GM04503 (cell line): ENCODE measurements at regions not wholly inside any gene's neighbourhood (a gene's known extent, or its start where the extent isn't known, plus 50 kb on each side); places are given as distances from the start of the nearest gene placed in this dataset.
"Not testable (repeated sequence)": the region's sequence is repeated elsewhere in the genome, so short reads cannot be mapped to it uniquely, and the experiment has no call there.

Source experiments
- DNase-seq: peaks from one replicate; pipeline ENCODE4 v3.0.0-alpha.2; 2012; ENCODE audit warnings: low read depth

- no peak for DNase-seq
Observed at GRCh38 chr6:20263059-20263458, 50.8 kb upstream of the MBOAT1 start.

GRCh38 chr6:20265842-20266241 lies 53.6 kb upstream of the MBOAT1 start:
- DNase-seq: no peak

GRCh38 chr6:20266851-20267608 lies 54.8 kb upstream of the MBOAT1 start:
- no peak for DNase-seq

DNA sequence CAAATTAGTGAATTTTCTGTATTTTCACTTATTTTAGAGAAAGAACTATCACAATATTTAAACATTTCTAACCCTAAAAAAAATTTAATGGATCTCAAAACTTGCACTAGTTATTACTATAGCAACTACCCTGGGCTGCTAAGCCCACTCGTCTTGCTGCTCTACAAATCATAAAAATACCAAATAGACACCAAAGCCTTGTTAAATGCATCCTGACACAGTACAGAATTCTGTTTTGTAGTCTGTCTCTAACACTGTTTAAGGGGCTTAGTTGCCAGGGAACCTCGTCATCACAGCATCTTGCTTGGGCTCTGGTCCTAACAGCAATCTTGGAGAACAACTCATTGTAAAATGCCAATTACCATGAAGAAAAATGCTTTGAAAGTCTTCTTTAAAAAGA lies 56.9 kb upstream of the MBOAT1 start:
- DNase-seq: no peak

DNA sequence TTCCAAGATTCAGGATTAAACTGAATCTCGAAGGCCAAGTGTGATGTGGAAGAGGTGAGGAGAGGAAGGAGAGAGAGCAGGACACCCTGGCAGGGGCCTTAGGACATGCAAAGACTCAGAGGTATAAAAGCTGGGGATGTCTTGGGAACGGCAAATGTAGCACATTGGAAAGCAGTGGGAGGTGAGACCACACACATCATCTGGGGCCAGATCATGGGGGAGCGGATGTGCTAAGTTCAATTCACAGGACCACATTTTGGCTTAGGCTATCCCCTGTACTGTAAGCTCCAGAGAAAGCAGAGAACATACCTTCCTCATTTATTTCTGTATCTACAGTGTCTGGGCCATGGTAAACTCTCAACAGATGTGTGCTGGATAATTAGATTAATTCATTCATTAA lies 59.5 kb upstream of the MBOAT1 start:
- no peak for DNase-seq

DNA sequence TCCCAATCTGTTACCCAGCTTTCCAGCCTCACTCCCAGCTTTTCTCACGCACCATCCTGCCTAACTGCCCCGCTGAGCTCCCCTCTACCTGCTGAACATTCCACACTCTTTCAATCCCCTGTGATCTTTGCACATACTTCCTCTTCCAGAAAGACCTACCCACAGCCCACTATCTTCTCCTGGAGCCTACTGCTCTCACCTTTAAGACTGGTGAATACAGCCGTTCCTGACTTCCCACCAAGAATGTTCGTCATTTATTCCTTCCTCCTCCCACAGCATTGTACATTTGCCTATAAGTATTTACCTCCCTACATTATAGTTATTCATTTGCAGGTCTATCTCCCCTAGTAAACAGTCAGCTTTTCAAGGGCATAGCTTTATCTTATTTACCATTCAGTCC lies 61.9 kb upstream of the MBOAT1 start:
- no peak for DNase-seq

DNA sequence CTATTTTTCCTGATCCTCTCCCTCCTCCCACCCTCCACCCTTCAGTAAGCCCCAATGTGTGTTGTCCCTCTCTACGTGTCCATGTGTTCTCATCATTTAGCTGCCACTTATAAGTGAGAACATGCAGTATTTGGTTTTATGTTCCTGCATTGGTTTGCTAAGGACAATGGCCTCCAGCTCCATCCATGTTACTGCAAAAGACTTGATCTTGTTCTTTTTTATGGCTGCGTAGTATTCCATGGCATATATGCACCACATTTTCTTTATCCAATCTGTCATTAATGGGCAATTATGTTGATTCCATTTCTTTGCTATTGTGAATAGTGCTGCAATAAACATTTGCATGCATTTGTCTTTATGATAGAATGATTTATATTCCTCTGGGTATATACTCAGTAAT lies 63.6 kb upstream of the MBOAT1 start:
- not testable (repeated sequence) for DNase-seq

DNA sequence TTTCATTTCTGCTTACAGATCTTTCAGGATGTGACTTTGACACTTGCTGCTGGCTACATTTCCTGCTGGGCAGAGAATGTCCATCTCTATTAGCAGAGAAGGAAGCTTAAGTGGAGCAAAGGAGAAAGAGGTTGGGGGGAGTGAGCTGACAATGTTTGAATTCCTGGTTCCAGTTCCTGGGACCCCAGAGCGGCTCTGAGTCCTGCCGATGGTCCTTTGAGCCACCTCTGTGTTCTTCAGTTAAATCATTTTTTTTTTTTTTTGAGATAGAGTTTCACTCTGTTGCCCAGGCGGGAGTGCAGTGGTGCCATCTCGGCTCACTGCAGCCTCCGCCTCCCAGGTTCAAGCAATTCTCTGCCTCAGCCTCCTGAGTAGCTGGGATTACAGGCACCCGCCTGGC lies 65.5 kb upstream of the MBOAT1 start:
- not testable (repeated sequence) for DNase-seq

GRCh38 chr6:20279051-20279450 lies 66.8 kb upstream of the MBOAT1 start:
- DNase-seq: no peak

DNA sequence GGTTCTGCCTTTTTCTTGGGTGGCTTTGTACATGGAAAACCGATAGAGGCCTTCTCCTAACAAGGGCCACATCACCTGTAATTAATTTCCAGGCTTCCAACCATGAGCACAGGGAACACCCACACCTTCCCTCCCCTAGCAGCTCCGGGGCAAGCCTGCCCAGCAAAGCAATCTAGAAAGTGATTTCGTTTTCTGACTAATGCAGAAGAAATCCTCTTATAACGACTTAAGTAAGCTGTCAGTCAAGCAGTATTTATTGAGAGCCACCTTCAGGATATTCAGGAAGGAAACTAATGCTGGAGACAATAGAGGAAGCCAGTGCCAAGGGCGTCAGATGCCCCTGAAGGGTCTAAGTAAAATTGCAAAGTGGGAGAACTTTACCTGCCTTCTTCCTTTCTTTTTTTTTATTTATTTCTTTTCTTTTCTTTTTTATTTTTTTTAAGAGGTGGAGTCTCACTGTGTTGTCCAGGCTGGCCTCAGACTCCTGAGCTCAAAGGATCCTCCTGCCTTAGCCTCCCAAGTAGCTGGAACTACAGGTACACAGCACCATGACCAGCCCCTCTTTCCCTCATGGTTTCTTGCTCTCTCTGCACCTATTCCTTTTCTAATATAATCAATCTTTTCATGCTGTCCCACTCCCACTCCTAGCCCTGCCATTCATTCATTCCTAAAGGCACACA lies 67.5 kb upstream of the MBOAT1 start:
- DNase-seq: no peak

GRCh38 chr6:20280288-20280621 lies 68.0 kb upstream of the MBOAT1 start:
- DNase-seq: no peak

- DNase-seq: no peak
Observed at GRCh38 chr6:20284672-20285071, 72.4 kb upstream of the MBOAT1 start.

GRCh38 chr6:20286968-20287565 lies 74.8 kb upstream of the MBOAT1 start:
- no peak for DNase-seq

- peak; percentile 14 for DNase-seq
Observed at GRCh38 chr6:20291764-20292580, 79.7 kb upstream of the MBOAT1 start.

DNA sequence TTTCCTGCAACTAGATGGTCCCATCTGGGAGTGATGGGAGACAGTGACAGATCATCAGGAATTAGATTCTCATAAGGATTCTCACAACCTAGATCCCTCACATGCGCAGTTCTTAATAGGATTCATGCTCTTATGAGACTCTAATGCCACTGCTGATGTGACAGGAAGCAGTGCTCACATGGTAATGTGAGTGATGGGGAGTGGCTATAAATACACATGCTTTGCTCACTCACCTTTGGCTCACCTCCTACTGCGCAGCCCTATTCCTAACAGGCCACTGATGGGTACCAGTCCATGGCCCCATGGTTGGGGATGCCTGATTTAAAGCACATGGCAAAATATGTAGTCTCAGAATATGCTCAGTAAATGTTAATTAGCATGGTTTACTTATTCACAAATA lies 80.6 kb upstream of the MBOAT1 start:
- DNase-seq: no peak

DNA sequence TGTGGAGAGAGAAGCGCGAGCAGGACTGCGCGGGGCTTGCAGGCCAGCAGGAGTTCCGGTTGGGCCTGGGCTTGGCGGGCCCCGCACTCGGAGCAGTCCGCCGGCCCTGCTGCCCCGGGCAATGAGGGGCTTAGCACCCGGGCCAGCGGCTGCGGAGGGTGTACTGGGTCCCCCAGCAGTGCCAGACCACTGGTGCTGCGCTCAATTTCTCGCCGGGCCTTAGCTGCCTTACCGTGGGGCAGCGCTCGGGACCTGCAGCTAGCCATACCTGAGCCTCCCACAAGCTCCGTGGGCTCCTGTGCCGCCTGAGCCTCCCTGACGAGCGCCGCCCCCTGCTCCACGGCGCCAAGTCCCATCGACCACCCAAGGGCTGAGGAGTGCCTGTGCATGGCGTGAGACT lies 89.0 kb upstream of the MBOAT1 start:
- DNase-seq: no peak

GRCh38 chr6:20302168-20302567 lies 89.9 kb upstream of the MBOAT1 start:
- no peak for DNase-seq

GRCh38 chr6:20302702-20303251 lies 90.5 kb upstream of the MBOAT1 start:
- no peak for DNase-seq

DNA sequence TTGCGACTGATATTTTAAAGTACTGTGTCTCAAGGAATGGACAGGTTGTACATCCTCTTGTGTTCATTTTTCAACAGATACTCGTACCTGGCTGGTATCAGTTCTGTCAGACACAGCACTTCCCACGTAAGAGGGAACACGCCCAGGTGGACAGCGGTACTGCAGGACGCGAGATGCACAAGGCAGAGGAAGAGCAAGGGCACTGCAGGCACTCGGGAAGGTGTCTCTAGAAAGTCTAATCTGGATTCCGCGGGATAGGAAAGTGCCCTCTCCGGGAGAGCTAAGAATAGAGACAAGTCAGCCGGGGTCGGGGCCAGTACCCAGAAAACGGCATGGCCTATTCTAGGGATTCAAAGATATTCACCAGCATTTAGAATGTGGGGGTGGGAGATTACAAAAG lies 94.2 kb upstream of the MBOAT1 start:
- no peak for DNase-seq

DNA sequence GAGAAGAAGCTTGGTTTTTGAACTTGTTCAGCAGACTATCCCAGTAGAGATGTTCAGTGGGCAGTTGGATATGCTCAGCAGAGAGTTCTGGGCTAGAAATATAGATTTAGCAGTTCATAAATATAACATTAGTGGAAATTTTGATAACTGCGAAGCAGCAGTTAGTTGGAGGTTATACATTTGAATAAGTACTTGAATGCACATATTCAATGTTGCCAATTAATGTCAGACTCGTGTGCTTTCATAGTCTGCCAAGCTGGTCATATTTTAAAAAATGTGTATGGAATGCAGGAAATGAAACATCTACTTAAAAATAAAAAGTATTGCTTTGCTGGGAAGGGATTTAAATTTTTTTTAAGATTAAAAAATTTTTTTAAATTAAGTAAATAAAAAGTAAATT lies 92.5 kb upstream of the E2F3 start:
- DNase-seq: no peak

- no peak for DNase-seq
Observed at GRCh38 chr6:20310185-20310584, 91.5 kb upstream of the E2F3 start.

DNA sequence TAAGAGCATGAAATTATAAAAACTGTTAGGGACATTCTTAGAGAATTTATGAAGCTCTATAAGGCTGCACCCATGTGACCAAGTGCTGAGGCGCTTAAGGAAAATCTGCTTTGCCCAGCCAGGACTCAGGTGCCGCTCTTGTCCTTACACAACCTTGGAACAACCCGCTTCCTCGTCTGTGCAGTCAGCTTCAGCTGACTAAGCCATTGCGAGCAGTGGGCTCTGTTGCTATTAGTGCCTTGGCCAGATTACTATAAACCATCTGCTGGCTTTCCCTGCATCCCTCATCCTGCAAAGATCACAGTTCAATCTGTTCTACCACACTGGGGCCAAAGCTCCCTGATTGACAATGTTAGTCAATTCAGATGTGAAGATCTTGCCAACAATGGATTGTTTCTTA lies 89.1 kb upstream of the E2F3 start:
- no peak for DNase-seq
